HL-60 (cell line): ENCODE measurements at regions not wholly inside any gene's neighbourhood (a gene's known extent, or its start where the extent isn't known, plus 50 kb on each side); places are given as distances from the start of the nearest gene placed in this dataset.

Experiments
- DNase-seq, 2 experiments: peaks; one replicate each; pipeline ENCODE4 v3.0.0-alpha.2; 2010 to 2020; ENCODE audit warnings: low read depth in 1 of 2, low spot score in 1 of 2
- H3K27ac ChIP-seq: fragments of 250-450 bp; sonication (Bioruptor Pico); replicated peaks from 2 replicates; pipeline ENCODE4 v1.5.1; 2020; ENCODE audit warnings: mild to moderate bottlenecking, moderate library complexity
- H3K27me3 ChIP-seq: fragments of 250-450 bp; sonication (Bioruptor Pico); 2 replicates; pipeline ENCODE4 v1.5.1; 2021; ENCODE audit warnings: mild to moderate bottlenecking, moderate library complexity; ENCODE audit not compliant: insufficient read depth, poor library complexity, severe bottlenecking
- H3K4me3 ChIP-seq: replicated peaks from 2 replicates; pipeline ENCODE4 v1.5.1; 2011; ENCODE audit warnings: mild to moderate bottlenecking, control low read depth, low read length; ENCODE audit not compliant: insufficient read depth
- CTCF ChIP-seq: IDR thresholded peaks from one replicate; pipeline ENCODE4 v1.5.1; 2011; ENCODE audit warnings: low read length, control low read depth, inconsistent platforms; ENCODE audit not compliant: insufficient read depth
- GABPA ChIP-seq: IDR thresholded peaks from 2 replicates; pipeline ENCODE4 v1.6.1; 2012; ENCODE audit warnings: low read depth
- POLR2AphosphoS5 ChIP-seq: IDR thresholded peaks from 2 replicates; pipeline ENCODE4 v1.6.1; 2012; ENCODE audit warnings: low read depth
- REST ChIP-seq: IDR thresholded peaks from 2 replicates; pipeline ENCODE4 v1.6.1; 2012; ENCODE audit warnings: low read depth; ENCODE audit not compliant: insufficient replicate concordance
- SPI1 ChIP-seq: IDR thresholded peaks from 2 replicates; pipeline ENCODE4 v1.6.1; 2012; ENCODE audit warnings: low read depth, mild to moderate bottlenecking, borderline replicate concordance

- Histone ChIP-seq H3K27ac (no peak overlapping the region), H3K27me3 (no peaks in the 10 kb centered on the region), H3K4me3 (no peak overlapping the region)
- TF ChIP-seq REST = no peak
- no peak for TF ChIP-seq CTCF
- TF ChIP-seq SPI1 = no peak
- TF ChIP-seq GABPA = no peak
- TF ChIP-seq POLR2AphosphoS5 = no peak
- no peak for DNase-seq
These were observed 160.0 kb upstream of the NSMCE3 start for GRCh38 chr15:29429584-29429983.

DNA sequence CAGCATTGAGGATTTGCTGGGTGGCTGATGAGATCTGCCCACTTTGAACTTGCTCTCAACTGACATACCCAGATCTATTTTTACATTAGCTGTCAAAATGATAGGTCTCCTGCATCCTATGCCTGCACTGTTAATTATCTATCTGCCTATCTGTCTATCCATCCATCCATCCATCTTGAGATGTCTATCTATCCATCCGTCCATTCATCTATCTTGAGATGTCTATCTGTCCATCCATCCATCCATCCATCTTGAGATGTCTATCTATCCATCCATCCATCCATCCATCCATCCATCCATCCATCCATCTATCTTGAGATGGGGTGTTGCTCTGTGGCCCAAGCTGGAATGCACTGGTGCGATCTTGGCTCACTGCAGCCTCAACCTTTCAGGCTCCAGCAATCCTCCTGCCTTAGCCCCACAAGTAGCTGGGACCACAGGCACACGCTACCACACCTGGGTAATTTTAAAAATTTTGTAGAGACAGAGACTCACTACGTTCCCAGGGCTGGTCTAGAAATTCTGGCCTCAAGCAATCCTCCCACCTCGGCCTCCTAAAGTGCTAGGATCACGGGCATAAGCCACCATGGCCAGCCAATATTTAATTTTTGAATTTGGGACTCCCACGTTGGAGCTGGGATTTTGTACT lies 159.4 kb upstream of the NSMCE3 start:
- TF ChIP-seq REST (no peak), POLR2AphosphoS5 (no peak), GABPA (no peak), SPI1 (no peak), CTCF (no peak)
- no peak for DNase-seq
- Histone ChIP-seq H3K27ac (no peak overlapping the region), H3K4me3 (no peak overlapping the region), H3K27me3 (no peaks in the 10 kb centered on the region)

GRCh38 chr15:29425864-29426263 lies 156.2 kb upstream of the NSMCE3 start:
- H3K27me3 ChIP-seq = no peaks in the 10 kb centered on the region
- H3K27ac ChIP-seq = no peak overlapping the region
- H3K4me3 ChIP-seq = no peak overlapping the region
- DNase-seq = no peak
- TF ChIP-seq GABPA (no peak), REST (no peak), POLR2AphosphoS5 (no peak), SPI1 (no peak), CTCF (no peak)
